Endothelial cell of umbilical vein (primary cell): ENCODE measurements at regions not wholly inside any gene's neighbourhood (a gene's known extent, or its start where the extent isn't known, plus 50 kb on each side); places are given as distances from the start of the nearest gene placed in this dataset.

ENCODE experiments used
- CTCF ChIP-seq, 2 donors: IDR thresholded peaks; 1 replicate in 1 of 2; 2 replicates in 1 of 2; pipeline ENCODE4 v1.5.1; 2011; ENCODE audit warnings: low read length in 2 of 2, mild to moderate bottlenecking in 2 of 2, moderate library complexity in 2 of 2, control low read depth in 1 of 2, inconsistent platforms in 1 of 2, low read depth in 1 of 2; ENCODE audit not compliant: insufficient read depth in 1 of 2; ENCODE audit errors: extremely low read depth in 1 of 2
- EZH2 ChIP-seq: IDR thresholded peaks from 2 replicates; pipeline ENCODE4 v1.6.1; 2012; ENCODE audit warnings: borderline replicate concordance, low read depth, mild to moderate bottlenecking, moderate library complexity, low read length, inconsistent platforms; ENCODE audit not compliant: severe bottlenecking

GRCh38 chr2:181157326-181157725 lies 176.9 kb downstream of the UBE2E3 start:
- no peak for TF ChIP-seq EZH2
- no peak for TF ChIP-seq CTCF (IDR thresholded peaks at IDR 0.05; ENCODE audit: extremely low read depth in 1 of 2, insufficient read depth in 1 of 2, low read depth in 1 of 2, low read length in 2 of 2)
